GM23338 (cell line): ENCODE measurements at regions not wholly inside any gene's neighbourhood (a gene's known extent, or its start where the extent isn't known, plus 50 kb on each side); places are given as distances from the start of the nearest gene placed in this dataset.

ENCODE experiments used
- ATAC-seq: fragments of 200-7000 bp; cut with Tn5 transposase; 3 replicates; pipeline ENCODE4 v1.9.1; 2020
- DNase-seq: peaks from one replicate; pipeline ENCODE4 v3.0.0-alpha.2; 2015; ENCODE audit warnings: low spot score
- H2AFZ ChIP-seq: fragments of 200-600 bp; sonication (generic); 2 replicates; pipeline ENCODE4 v1.8.0; 2016; ENCODE audit warnings: antibody characterized with exemption, mild to moderate bottlenecking, moderate library complexity
- H3F3A ChIP-seq: fragments of 200-600 bp; sonication (generic); replicated peaks from 2 replicates; pipeline ENCODE4 v1.8.0; 2017; ENCODE audit warnings: antibody characterized with exemption, mixed run types, low read depth
- H3K27ac ChIP-seq: fragments of 200-600 bp; sonication (generic); 2 replicates; pipeline ENCODE4 v1.6.1; 2016; ENCODE audit warnings: low read depth
- H3K27me3 ChIP-seq: fragments of 200-600 bp; sonication (generic); 2 replicates; pipeline ENCODE4 v1.8.0; 2016; ENCODE audit warnings: mild to moderate bottlenecking, mixed run types, moderate library complexity; ENCODE audit not compliant: insufficient read depth
- H3K36me3 ChIP-seq: fragments of 200-600 bp; sonication (generic); 2 replicates; pipeline ENCODE4 v1.8.0; 2016; ENCODE audit warnings: mild to moderate bottlenecking; ENCODE audit not compliant: insufficient read depth
- H3K4me1 ChIP-seq: fragments of 200-600 bp; sonication (generic); 2 replicates; pipeline ENCODE4 v1.8.0; 2016; ENCODE audit warnings: mild to moderate bottlenecking, moderate library complexity; ENCODE audit not compliant: insufficient read depth
- H3K4me2 ChIP-seq: fragments of 200-600 bp; sonication (generic); 2 replicates; pipeline ENCODE4 v1.7.1; 2017; ENCODE audit warnings: mixed run types
- H3K4me3 ChIP-seq: fragments of 200-600 bp; sonication (generic); 2 replicates; pipeline ENCODE4 v1.6.1; 2016; ENCODE audit warnings: mixed run types
- H3K79me2 ChIP-seq: fragments of 200-600 bp; sonication (generic); replicated peaks from 2 replicates; pipeline ENCODE4 v1.8.0; 2017; ENCODE audit warnings: mild to moderate bottlenecking; ENCODE audit not compliant: insufficient read depth
- H3K9me2 ChIP-seq: fragments of 200-600 bp; sonication (generic); 2 replicates; pipeline ENCODE4 v1.8.0; 2017; ENCODE audit not compliant: insufficient read depth
- H4K20me1 ChIP-seq: fragments of 200-600 bp; sonication (generic); replicated peaks from 2 replicates; pipeline ENCODE4 v1.8.0; 2017; ENCODE audit warnings: mild to moderate bottlenecking; ENCODE audit not compliant: insufficient read depth
- H3K27ac Mint-ChIP-seq: 2 replicates; pipeline ENCODE4 v1.8.0; 2020; ENCODE audit warnings: inconsistent platforms, mild to moderate bottlenecking, moderate library complexity, mixed read lengths
- H3K27me3 Mint-ChIP-seq: 3 replicates; pipeline ENCODE4 v1.8.0; 2022; ENCODE audit warnings: low read depth, mild to moderate bottlenecking, moderate library complexity, mixed read lengths, inconsistent platforms; ENCODE audit not compliant: insufficient read depth, poor library complexity
- H3K36me3 Mint-ChIP-seq: 3 replicates; pipeline ENCODE4 v1.8.0; 2021; ENCODE audit warnings: low read depth, mild to moderate bottlenecking, inconsistent platforms, moderate library complexity, mixed read lengths
- H3K4me1 Mint-ChIP-seq: 3 replicates; pipeline ENCODE4 v1.8.0; 2020; ENCODE audit warnings: mild to moderate bottlenecking, inconsistent platforms, mixed read lengths
- H3K4me3 Mint-ChIP-seq: 3 replicates; pipeline ENCODE4 v1.8.0; 2021; ENCODE audit warnings: moderate library complexity, mild to moderate bottlenecking, inconsistent platforms, mixed read lengths
- H3K9me3 Mint-ChIP-seq: 3 replicates; pipeline ENCODE4 v1.8.0; 2020; ENCODE audit warnings: moderate library complexity, mild to moderate bottlenecking, inconsistent platforms, mixed read lengths
- CTCF ChIP-seq, 2 experiments: fragments of 200-600 bp in 1 of 2; sonication (generic) in 1 of 2; conservative IDR thresholded peaks; 2 replicates each; pipeline versions ENCODE4 v1.5.1 to v1.6.1; 2016 to 2017; ENCODE audit warnings: antibody characterized with exemption in 2 of 2, low read depth in 2 of 2, mild to moderate bottlenecking in 2 of 2, moderate library complexity in 1 of 2
- ETS1 ChIP-seq: IDR thresholded peaks from 2 replicates; pipeline ENCODE4 v1.6.1; 2016; ENCODE audit warnings: antibody characterized with exemption
- EZH2 ChIP-seq: fragments of 200-600 bp; sonication (generic); IDR thresholded peaks from one replicate; pipeline ENCODE4 v1.8.0; 2017; ENCODE audit warnings: antibody characterized with exemption, mild to moderate bottlenecking, low read depth; ENCODE audit not compliant: unreplicated experiment
- EZH2phosphoT487 ChIP-seq: fragments of 200-600 bp; sonication (generic); IDR thresholded peaks from one replicate; pipeline ENCODE4 v1.8.1; 2018; ENCODE audit warnings: antibody characterized with exemption; ENCODE audit not compliant: unreplicated experiment
- JUNB ChIP-seq: IDR thresholded peaks from one replicate; pipeline ENCODE4 v1.6.1; 2016; ENCODE audit warnings: antibody characterized with exemption; ENCODE audit not compliant: unreplicated experiment
- POLR2AphosphoS5 ChIP-seq: IDR thresholded peaks from 2 replicates; pipeline ENCODE4 v1.6.1; 2016; ENCODE audit warnings: antibody characterized with exemption, low read depth
- REST ChIP-seq: IDR thresholded peaks from one replicate; pipeline ENCODE4 v1.6.1; 2018; ENCODE audit warnings: antibody characterized with exemption; ENCODE audit not compliant: unreplicated experiment
- ZNF114 ChIP-seq: fragments of 250-450 bp; sonication (Bioruptor Pico); IDR thresholded peaks from 2 replicates; pipeline ENCODE4 v1.5.0; 2020; ENCODE audit warnings: mild to moderate bottlenecking, moderate library complexity
- ZNF331 ChIP-seq: fragments of 250-450 bp; sonication (Bioruptor Pico); IDR thresholded peaks from 2 replicates; pipeline ENCODE4 v1.5.0; 2020; ENCODE audit warnings: low read depth, mild to moderate bottlenecking, moderate library complexity
- ZNF462 ChIP-seq: fragments of 250-450 bp; sonication (Bioruptor Pico); IDR thresholded peaks from 2 replicates; pipeline ENCODE4 v1.5.0; 2020; ENCODE audit warnings: mild to moderate bottlenecking, moderate library complexity

GRCh38 chr10:3898821-3899220 is 113.8 kb upstream of the KLF6 start:
- Mint-ChIP-seq H3K4me3 (no peak overlapping the region), H3K36me3 (no peaks in the 10 kb centered on the region), H3K9me3 (no peaks in the 10 kb centered on the region), H3K27ac (no peak overlapping the region), H3K4me1 (peaks cover 4% of the 10 kb centered on the region; the same call in 2 of the 3 replicates), H3K27me3 (peaks cover 3% of the 10 kb centered on the region)
- no peak for ATAC-seq
- Histone ChIP-seq H2AFZ (no peak overlapping the region), H3K4me1 (no peaks in the 10 kb centered on the region), H3K36me3 (no peaks in the 10 kb centered on the region), H3K4me3 (no peak overlapping the region), H3K4me2 (no peak overlapping the region), H3F3A (no peaks in the 10 kb centered on the region), H3K9me2 (no peaks in the 10 kb centered on the region), H3K27ac (no peak overlapping the region), H3K27me3 (no peaks in the 10 kb centered on the region), H4K20me1 (no peaks in the 10 kb centered on the region), H3K79me2 (no peaks in the 10 kb centered on the region)
- TF ChIP-seq CTCF (conservative IDR thresholded peaks at IDR 0.05; ENCODE audit: low read depth in 2 of 2) = no peak
- TF ChIP-seq EZH2phosphoT487 = no peak
- TF ChIP-seq EZH2 = no peak
- no peak for TF ChIP-seq ZNF114
- TF ChIP-seq POLR2AphosphoS5 = no peak
- TF ChIP-seq ETS1 = no peak
- TF ChIP-seq ZNF462 = no peak
- TF ChIP-seq JUNB = no peak
- no peak for TF ChIP-seq ZNF331 (CRISPR knock-in tag)
- TF ChIP-seq REST = no peak
- no peak for DNase-seq
